Large intestine (tissue), 3 donors: ENCODE measurements at regions not wholly inside any gene's neighbourhood (a gene's known extent, or its start where the extent isn't known, plus 50 kb on each side); places are given as distances from the start of the nearest gene placed in this dataset.

ENCODE experiments used
- DNase-seq, 2 donors: peaks; one replicate each; pipeline versions ENCODE4 v3.0.0 to v3.0.0-alpha.2; 2013
- H3K27ac ChIP-seq: one replicate; pipeline ENCODE4 v1.5.1; 2013; ENCODE audit warnings: low read length
- H3K27me3 ChIP-seq: 2 replicates; pipeline ENCODE4 v1.6.1; 2013; ENCODE audit warnings: low read length; ENCODE audit not compliant: control insufficient read depth, insufficient read depth
- H3K36me3 ChIP-seq: 2 replicates; pipeline ENCODE4 v1.6.1; 2013; ENCODE audit warnings: low read length; ENCODE audit not compliant: control insufficient read depth, insufficient read depth
- H3K4me1 ChIP-seq: one replicate; pipeline ENCODE4 v1.6.1; 2013; ENCODE audit warnings: low read length; ENCODE audit not compliant: control insufficient read depth, insufficient read depth
- H3K4me3 ChIP-seq: one replicate; pipeline ENCODE4 v1.5.1; 2013; ENCODE audit warnings: low read length
- H3K9me3 ChIP-seq: one replicate; pipeline ENCODE4 v1.6.1; 2013; ENCODE audit warnings: mild to moderate bottlenecking, low read depth, low read length, moderate library complexity; ENCODE audit not compliant: control insufficient read depth
- WGBS: methylation state at CpG from one replicate; pipeline ENCODE4 v1.1.5; 2013; ENCODE audit warnings: low lambda C conversion rate; ENCODE audit not compliant: insufficient coverage; 5-methylcytosine and 5-hydroxymethylcytosine counted together

DNA sequence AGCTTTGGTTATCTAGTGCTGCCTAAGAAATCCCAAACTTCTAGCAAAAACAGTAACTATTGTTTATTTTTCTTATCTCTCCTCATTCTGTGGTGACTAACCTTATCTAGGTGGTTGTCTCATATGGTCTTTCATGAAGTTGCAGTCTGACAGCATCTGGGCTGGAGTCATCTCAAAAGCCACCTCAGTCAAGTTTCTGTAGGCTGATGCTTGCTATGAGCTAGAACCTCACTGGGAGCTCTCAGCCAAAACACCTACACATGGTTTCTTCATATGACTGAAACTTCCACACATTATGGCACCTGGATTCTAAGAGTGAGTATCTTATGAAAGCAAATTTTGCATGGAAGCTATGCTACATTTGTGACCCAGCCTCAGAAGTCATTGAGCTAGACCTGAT is 596.4 kb upstream of the VRK2 start:
- Histone ChIP-seq H3K4me1 (no peaks in the 10 kb centered on the region), H3K27me3 (no peaks in the 10 kb centered on the region), H3K4me3 (no peak overlapping the region), H3K9me3 (no peaks in the 10 kb centered on the region), H3K27ac (no peak overlapping the region), H3K36me3 (no peaks in the 10 kb centered on the region)
- DNase-seq, result no peak

DNA sequence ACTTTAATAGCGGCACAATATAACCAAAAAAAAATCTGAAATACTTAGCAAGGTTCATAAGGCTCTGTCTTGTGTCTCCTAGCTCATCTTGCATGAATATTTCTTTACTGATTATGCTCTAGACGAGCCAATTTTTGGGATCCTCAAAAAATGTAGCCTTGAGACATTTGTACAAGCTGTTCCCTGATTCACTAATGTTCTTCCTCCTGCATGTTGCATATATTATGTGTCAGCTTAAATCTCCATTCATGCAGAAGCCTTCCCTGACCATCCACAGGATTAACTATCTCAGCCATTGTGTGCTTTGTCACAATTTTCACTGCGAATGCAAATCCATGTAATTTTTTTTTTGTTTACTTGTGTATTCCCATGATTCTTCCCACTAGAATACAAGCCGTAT is 594.0 kb upstream of the VRK2 start:
- DNase-seq, result no peak
- Histone ChIP-seq H3K27ac (no peak overlapping the region), H3K27me3 (no peaks in the 10 kb centered on the region), H3K36me3 (no peaks in the 10 kb centered on the region), H3K4me3 (no peak overlapping the region), H3K4me1 (no peaks in the 10 kb centered on the region), H3K9me3 (no peaks in the 10 kb centered on the region)
- no CpG with 5 or more reads among the region's 4 CpGs for WGBS

DNA sequence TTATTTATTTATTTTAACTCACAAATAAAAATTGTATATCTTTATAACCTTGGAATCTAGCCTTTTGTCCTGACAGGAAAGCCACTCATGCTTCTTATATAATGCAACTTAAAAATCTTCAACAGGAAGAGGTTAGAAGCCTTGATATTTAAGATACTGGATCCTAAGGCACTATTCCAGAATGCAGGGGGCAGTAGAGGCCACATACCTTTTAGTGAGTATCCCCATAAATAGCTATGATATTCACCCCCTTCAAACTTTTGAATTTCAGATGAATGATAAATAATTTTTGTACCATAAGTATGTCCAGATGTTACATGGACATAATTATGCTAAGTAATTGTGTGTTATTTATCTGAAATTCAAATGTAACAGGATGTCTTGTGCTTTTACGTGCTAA is 592.7 kb upstream of the VRK2 start:
- Histone ChIP-seq H3K9me3 (no peaks in the 10 kb centered on the region), H3K4me3 (no peak overlapping the region), H3K4me1 (no peaks in the 10 kb centered on the region), H3K27ac (no peak overlapping the region), H3K27me3 (no peaks in the 10 kb centered on the region), H3K36me3 (no peaks in the 10 kb centered on the region)
- no CpG with 5 or more reads among the region's 1 CpG for WGBS
- DNase-seq, result no peak

DNA sequence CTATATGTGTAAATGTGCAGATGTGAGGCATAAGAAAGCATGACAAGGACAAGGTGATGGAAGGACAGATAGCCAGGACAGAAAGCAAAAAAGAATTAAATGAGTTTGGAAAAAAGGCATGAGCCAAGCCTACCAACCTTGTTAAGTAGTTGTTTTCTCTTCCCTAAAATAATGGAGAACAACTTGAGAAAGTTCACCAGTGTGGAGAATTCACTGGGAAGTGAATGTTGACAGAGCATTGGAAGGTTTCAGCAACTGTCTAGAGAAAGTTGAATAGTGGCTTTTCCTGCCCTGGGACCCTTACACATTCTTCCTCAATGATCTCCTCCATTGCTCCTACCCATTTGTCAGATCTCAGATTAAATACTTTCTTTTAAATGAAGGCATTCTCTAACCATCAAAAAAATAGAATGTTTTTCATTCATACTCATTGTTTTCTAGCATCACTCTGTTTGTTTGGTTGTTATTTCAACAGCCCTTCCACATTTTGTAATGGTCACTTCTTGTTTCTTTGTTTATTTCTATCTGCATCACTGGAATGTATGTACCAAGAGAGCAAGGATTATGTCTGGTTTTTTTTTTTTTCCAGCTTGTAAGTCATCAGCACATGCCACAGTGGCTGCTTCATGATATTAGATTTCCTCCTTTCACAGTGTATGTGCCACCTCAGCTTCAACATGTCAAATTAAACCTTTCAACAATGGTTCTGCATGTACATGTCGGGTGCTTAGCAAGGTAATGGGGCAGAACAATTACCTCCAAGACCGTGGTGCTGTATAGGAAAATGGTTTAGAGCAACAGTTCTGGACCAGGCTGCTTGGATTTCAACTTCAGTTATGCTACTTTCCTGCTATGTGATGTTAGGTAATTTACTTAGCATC is 586.0 kb upstream of the VRK2 start:
- H3K4me1 ChIP-seq, result no peaks in the 10 kb centered on the region
- H3K27ac ChIP-seq, result no peak overlapping the region
- no CpG with 5 or more reads among the region's 2 CpGs for WGBS
- H3K27me3 ChIP-seq, result no peaks in the 10 kb centered on the region
- DNase-seq, result no peak
- H3K36me3 ChIP-seq, result no peaks in the 10 kb centered on the region
- no peaks in the 10 kb centered on the region for H3K9me3 ChIP-seq
- H3K4me3 ChIP-seq, result no peak overlapping the region

DNA sequence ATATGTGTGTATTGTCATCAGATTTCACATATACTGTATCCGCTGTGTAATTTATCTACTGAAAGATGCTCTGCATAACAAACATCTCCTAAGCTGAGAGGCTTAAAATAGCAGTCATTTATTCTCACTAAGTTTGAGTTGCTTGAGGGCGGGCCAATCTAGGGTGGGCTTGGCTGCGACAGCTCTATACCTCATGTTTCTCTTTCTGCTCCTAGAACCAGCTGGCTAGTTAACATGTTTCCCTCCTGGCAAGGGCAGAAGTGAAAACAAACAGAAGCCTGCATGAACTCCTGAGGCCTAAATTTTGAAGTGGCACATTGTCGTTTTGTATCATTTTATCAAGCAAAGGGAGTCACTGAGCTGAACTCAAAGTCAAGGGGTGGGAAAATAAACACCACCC is 585.0 kb upstream of the VRK2 start:
- Histone ChIP-seq H3K4me3 (no peak overlapping the region), H3K4me1 (no peaks in the 10 kb centered on the region), H3K9me3 (no peaks in the 10 kb centered on the region), H3K36me3 (no peaks in the 10 kb centered on the region), H3K27me3 (no peaks in the 10 kb centered on the region), H3K27ac (no peak overlapping the region)
- WGBS, result 60% methylated on average over 2 of the region's 4 CpGs
- DNase-seq, result no peak

DNA sequence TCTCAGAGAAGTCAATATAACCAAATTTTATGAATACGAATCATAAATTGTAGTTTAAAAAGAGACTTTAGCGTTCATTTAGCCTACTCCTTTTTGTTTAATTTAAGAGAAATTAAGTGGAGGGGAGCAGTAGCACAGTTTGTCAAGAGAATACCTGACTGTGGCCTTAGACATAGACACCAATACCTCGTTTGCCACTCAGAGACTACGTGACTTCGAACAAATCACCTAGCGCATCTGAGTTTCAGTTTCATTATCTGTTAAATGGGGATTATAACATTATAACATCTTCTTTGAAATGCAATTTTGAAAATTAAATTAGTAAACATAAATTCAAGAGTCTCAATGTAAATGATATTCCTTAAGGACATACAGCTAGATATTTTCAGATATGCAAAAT is 581.5 kb upstream of the VRK2 start:
- no peak for DNase-seq
- Histone ChIP-seq H3K36me3 (no peaks in the 10 kb centered on the region), H3K27me3 (no peaks in the 10 kb centered on the region), H3K4me3 (no peak overlapping the region), H3K4me1 (no peaks in the 10 kb centered on the region), H3K9me3 (no peaks in the 10 kb centered on the region), H3K27ac (no peak overlapping the region)
- 100% methylated on average over 2 of the region's 6 CpGs for WGBS

DNA sequence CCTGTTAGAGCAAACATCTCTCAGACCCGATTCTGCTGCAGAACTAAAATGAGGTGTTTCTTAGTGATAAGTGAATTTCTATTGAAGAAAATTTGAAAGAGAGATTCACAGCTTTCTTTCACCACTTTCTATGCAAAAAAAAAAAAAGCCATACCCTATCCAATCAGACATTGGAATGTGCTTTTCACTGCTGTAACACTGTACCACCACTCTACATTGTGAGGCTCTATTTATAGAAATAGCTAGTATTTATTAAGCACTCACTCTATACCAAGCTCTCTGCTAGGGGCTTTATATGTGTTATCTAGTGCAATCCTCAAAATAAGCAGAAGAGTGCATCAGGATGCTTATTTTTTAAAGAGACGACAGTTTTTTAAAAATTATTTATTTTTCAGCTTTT is 580.6 kb upstream of the VRK2 start:
- WGBS, result no CpG with 5 or more reads among the region's 2 CpGs
- H3K4me1 ChIP-seq, result no peaks in the 10 kb centered on the region
- no peaks in the 10 kb centered on the region for H3K9me3 ChIP-seq
- no peaks in the 10 kb centered on the region for H3K27me3 ChIP-seq
- no peak overlapping the region for H3K4me3 ChIP-seq
- DNase-seq, result no peak
- no peaks in the 10 kb centered on the region for H3K36me3 ChIP-seq
- H3K27ac ChIP-seq, result no peak overlapping the region

DNA sequence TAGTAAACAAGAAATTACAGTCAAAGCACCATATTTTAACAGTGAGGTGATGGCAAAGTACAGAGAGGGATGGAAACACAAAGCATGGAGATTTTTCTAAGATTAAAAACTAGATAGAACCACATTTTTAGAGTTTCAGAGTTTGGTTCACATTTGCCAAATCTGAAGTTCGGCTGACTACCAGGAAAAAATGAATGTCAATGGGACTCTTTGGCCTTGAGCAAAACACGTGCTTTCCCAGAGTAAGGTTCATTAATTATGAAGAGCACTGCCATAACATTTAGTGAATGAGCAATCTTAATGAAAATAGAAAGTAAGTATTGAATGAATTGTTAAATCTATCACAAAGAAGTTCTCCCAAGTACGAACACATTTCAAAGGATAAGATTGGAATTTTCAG is 571.2 kb upstream of the VRK2 start:
- H3K4me3 ChIP-seq, result no peak overlapping the region
- H3K27ac ChIP-seq, result no peak overlapping the region
- DNase-seq, result no peak
- no peaks in the 10 kb centered on the region for H3K9me3 ChIP-seq
- H3K4me1 ChIP-seq, result no peaks in the 10 kb centered on the region
- WGBS, result 100% methylated on average over 1 of the region's 3 CpGs
- H3K36me3 ChIP-seq, result no peaks in the 10 kb centered on the region
- H3K27me3 ChIP-seq, result no peaks in the 10 kb centered on the region

DNA sequence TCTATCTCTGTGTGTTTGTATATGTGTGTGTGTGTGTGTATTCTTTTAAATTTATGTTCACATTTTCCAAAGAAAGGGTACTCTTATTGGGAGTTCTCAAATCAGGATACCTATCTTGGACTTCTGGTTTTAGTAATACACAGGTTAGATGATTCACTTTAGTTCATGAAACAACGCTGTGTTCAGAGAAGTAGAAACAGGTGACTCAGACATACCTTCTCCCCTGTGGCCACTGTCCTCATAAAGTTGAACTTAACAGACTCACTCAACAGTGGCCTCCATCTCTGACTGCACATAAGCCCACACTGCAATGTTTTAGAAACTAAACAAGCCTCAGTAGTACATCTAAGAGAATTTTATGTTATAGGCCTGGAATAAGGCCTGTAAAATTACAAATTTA is 566.6 kb upstream of the VRK2 start:
- DNase-seq, result no peak
- no CpG with 5 or more reads among the region's 1 CpG for WGBS
- Histone ChIP-seq H3K27me3 (no peaks in the 10 kb centered on the region), H3K4me1 (no peaks in the 10 kb centered on the region), H3K9me3 (no peaks in the 10 kb centered on the region), H3K27ac (no peak overlapping the region), H3K4me3 (no peak overlapping the region), H3K36me3 (no peaks in the 10 kb centered on the region)

DNA sequence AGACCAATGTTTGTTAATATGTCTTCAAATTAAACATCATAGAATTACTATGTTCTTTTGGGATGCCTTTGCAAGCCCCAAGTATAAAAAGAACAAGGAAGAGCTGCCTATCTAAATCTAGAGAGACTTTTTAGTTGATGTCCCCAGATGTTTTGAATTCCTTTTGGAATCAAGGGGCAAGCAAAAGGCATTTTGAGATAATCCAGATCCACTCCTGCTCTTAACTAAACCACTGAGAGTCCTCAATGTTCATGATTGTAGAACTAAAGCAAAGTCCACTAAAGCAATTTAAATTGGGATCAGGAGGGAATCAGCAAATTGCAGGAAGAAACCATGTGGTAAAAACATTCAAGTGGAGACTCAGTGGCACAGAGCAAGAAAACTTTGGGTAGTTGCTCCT is 558.5 kb upstream of the VRK2 start:
- no peaks in the 10 kb centered on the region for H3K36me3 ChIP-seq
- H3K4me3 ChIP-seq, result no peak overlapping the region
- no peaks in the 10 kb centered on the region for H3K4me1 ChIP-seq
- DNase-seq, result no peak
- H3K9me3 ChIP-seq, result no peaks in the 10 kb centered on the region
- H3K27ac ChIP-seq, result no peak overlapping the region
- no peaks in the 10 kb centered on the region for H3K27me3 ChIP-seq

DNA sequence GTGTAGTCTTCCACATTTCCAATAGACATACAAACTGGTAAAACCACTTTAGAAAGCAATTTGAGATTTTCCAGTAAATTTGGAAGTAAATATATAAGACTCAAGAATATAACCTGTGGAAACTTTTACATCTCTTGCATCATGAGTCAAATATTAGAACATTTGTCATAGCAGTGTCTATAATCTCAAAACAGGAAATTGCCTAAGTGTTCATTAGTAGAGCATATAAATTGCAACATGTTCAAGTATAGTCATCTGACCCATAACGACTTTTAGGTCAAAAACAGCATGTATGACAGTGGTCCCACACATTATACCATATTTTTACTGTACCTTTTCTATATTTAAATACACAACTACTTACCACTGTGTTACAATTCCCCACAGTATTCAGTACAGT is 555.9 kb upstream of the VRK2 start:
- Histone ChIP-seq H3K4me1 (no peaks in the 10 kb centered on the region), H3K9me3 (no peaks in the 10 kb centered on the region), H3K4me3 (no peak overlapping the region), H3K36me3 (no peaks in the 10 kb centered on the region), H3K27me3 (no peaks in the 10 kb centered on the region), H3K27ac (no peak overlapping the region)
- WGBS, result no CpG with 5 or more reads among the region's 1 CpG
- no peak for DNase-seq
